OCI-LY1 (cell line): ENCODE measurements at regions not wholly inside any gene's neighbourhood (a gene's known extent, or its start where the extent isn't known, plus 50 kb on each side); places are given as distances from the start of the nearest gene placed in this dataset.

Source experiments
- H2AFZ ChIP-seq: fragments of 200-600 bp; sonication (generic), shearing (Covaris generic); 2 replicates; pipeline ENCODE4 v1.6.0; 2014; ENCODE audit warnings: antibody characterized with exemption, mild to moderate bottlenecking, low read length
- H3F3A ChIP-seq: fragments of 200-600 bp; sonication (generic), shearing (Covaris generic); 2 replicates; pipeline ENCODE4 v1.6.0; 2014; ENCODE audit warnings: mild to moderate bottlenecking, antibody characterized with exemption, low read length, moderate library complexity; ENCODE audit not compliant: insufficient read depth
- H3K27ac ChIP-seq: fragments of 200-600 bp; sonication (generic); 2 replicates; pipeline ENCODE4 v1.5.1; 2014; ENCODE audit warnings: low read length, mixed run types, mild to moderate bottlenecking, low read depth; ENCODE audit not compliant: poor library complexity, severe bottlenecking
- H3K27me3 ChIP-seq: fragments of 200-600 bp; sonication (generic); 2 replicates; pipeline ENCODE4 v1.6.0; 2014; ENCODE audit warnings: antibody characterized with exemption, mild to moderate bottlenecking, low read length, moderate library complexity; ENCODE audit not compliant: insufficient read depth
- H3K36me3 ChIP-seq: fragments of 200-600 bp; sonication (generic); 2 replicates; pipeline ENCODE4 v1.6.1; 2014; ENCODE audit warnings: mild to moderate bottlenecking, antibody characterized with exemption, low read length, moderate library complexity, mixed read lengths; ENCODE audit not compliant: insufficient read depth
- H3K4me1 ChIP-seq: fragments of 200-600 bp; sonication (generic); 2 replicates; pipeline ENCODE4 v1.5.1; 2014; ENCODE audit warnings: mild to moderate bottlenecking, low read length, moderate library complexity; ENCODE audit not compliant: insufficient read depth, severe bottlenecking
- H3K4me2 ChIP-seq: fragments of 200-600 bp; sonication (generic), shearing (Covaris generic); 2 replicates; pipeline ENCODE4 v1.6.1; 2014; ENCODE audit warnings: low read length
- H3K4me3 ChIP-seq: fragments of 200-600 bp; sonication (generic); 2 replicates; pipeline ENCODE4 v1.5.1; 2014; ENCODE audit warnings: low read length, low read depth, mild to moderate bottlenecking, mixed read lengths; ENCODE audit not compliant: poor library complexity, severe bottlenecking
- H3K79me2 ChIP-seq: fragments of 200-600 bp; shearing (Covaris generic); 2 replicates; pipeline ENCODE4 v1.6.1; 2016; ENCODE audit warnings: mixed run types, low read length, mixed read lengths; ENCODE audit not compliant: insufficient read depth
- H3K9ac ChIP-seq: fragments of 200-600 bp; sonication (generic), shearing (Covaris generic); 2 replicates; pipeline ENCODE4 v1.6.1; 2014; ENCODE audit warnings: mild to moderate bottlenecking, low read length, mixed read lengths
- H3K9me2 ChIP-seq: fragments of 200-600 bp; sonication (generic), shearing (Covaris generic); 2 replicates; pipeline ENCODE4 v1.6.1; 2014; ENCODE audit warnings: low read depth, mild to moderate bottlenecking, low read length, mixed read lengths
- H3K9me3 ChIP-seq: fragments of 200-600 bp; shearing (Covaris generic); 2 replicates; pipeline ENCODE4 v1.6.1; 2014; ENCODE audit warnings: low read length, mixed read lengths
- H4K20me1 ChIP-seq: fragments of 200-600 bp; sonication (generic), shearing (Covaris generic); 2 replicates; pipeline ENCODE4 v1.6.0; 2016; ENCODE audit warnings: mild to moderate bottlenecking, low read length; ENCODE audit not compliant: insufficient read depth
- CTCF ChIP-seq: fragments of 200-600 bp; sonication (generic), shearing (Covaris generic); IDR thresholded peaks from 2 replicates; pipeline ENCODE4 v1.5.1; 2017; ENCODE audit warnings: mild to moderate bottlenecking, antibody characterized with exemption, low read length, moderate library complexity, mixed read lengths
- EZH2 ChIP-seq: fragments of 200-600 bp; sonication (generic), shearing (Covaris generic); IDR thresholded peaks from 2 replicates; pipeline ENCODE4 v1.8.0; 2017; ENCODE audit warnings: borderline replicate concordance, mixed run types, mild to moderate bottlenecking, antibody characterized with exemption, low read length, moderate library complexity, mixed read lengths

- Histone ChIP-seq H2AFZ (no peak overlapping the region), H3K4me1 (no peaks in the 10 kb centered on the region), H3K4me3 (no peak overlapping the region), H3K4me2 (no peak overlapping the region), H3K9me3 (no peaks in the 10 kb centered on the region), H3K36me3 (no peaks in the 10 kb centered on the region), H3K79me2 (no peaks in the 10 kb centered on the region), H3K9ac (no peak overlapping the region), H3K27ac (no peak overlapping the region), H4K20me1 (no peaks in the 10 kb centered on the region), H3K27me3 (no peaks in the 10 kb centered on the region), H3K9me2 (no peaks in the 10 kb centered on the region), H3F3A (no peaks in the 10 kb centered on the region)
- TF ChIP-seq EZH2 (no peak), CTCF (no peak)
These were observed 117.7 kb upstream of the GGTLC1 start for GRCh38 chr20:24106150-24106800.

- no peaks in the 10 kb centered on the region for H3K79me2 ChIP-seq
- TF ChIP-seq CTCF, result no peak
- no peak for TF ChIP-seq EZH2
- H3K27ac ChIP-seq, result no peak overlapping the region
- H2AFZ ChIP-seq, result no peak overlapping the region
- H3K27me3 ChIP-seq, result no peaks in the 10 kb centered on the region
- no peaks in the 10 kb centered on the region for H3F3A ChIP-seq
- H4K20me1 ChIP-seq, result no peaks in the 10 kb centered on the region
- no peaks in the 10 kb centered on the region for H3K36me3 ChIP-seq
- no peaks in the 10 kb centered on the region for H3K4me1 ChIP-seq
- no peaks in the 10 kb centered on the region for H3K9me3 ChIP-seq
- H3K4me2 ChIP-seq, result no peak overlapping the region
- no peak overlapping the region for H3K9ac ChIP-seq
- H3K4me3 ChIP-seq, result no peak overlapping the region
- no peaks in the 10 kb centered on the region for H3K9me2 ChIP-seq
These were observed 114.3 kb upstream of the GGTLC1 start for GRCh38 chr20:24102749-24103333.

- Histone ChIP-seq H3K36me3 (no peaks in the 10 kb centered on the region), H3K27me3 (no peaks in the 10 kb centered on the region), H3K27ac (no peak overlapping the region), H3K9me2 (no peaks in the 10 kb centered on the region), H3K79me2 (no peaks in the 10 kb centered on the region), H3K4me1 (no peaks in the 10 kb centered on the region), H4K20me1 (no peaks in the 10 kb centered on the region), H2AFZ (no peak overlapping the region), H3K9me3 (no peaks in the 10 kb centered on the region), H3K4me2 (no peak overlapping the region), H3K4me3 (no peak overlapping the region), H3K9ac (no peak overlapping the region), H3F3A (no peaks in the 10 kb centered on the region)
- TF ChIP-seq EZH2 (no peak), CTCF (peak; percentile 47)
These were observed 113.7 kb upstream of the GGTLC1 start for GRCh38 chr20:24102290-24102689.
